DMS79 treated with DMSO at 0.1 percent for 48 hours (cell line): ENCODE measurements at regions not wholly inside any gene's neighbourhood (a gene's known extent, or its start where the extent isn't known, plus 50 kb on each side); places are given as distances from the start of the nearest gene placed in this dataset.
"Not testable (repeated sequence)": the region's sequence is repeated elsewhere in the genome, so short reads cannot be mapped to it uniquely, and the experiment has no call there.

Source experiments
- DNase-seq: peaks from one replicate; lab custom pipeline; 2025; lab: John Stamatoyannopoulos, UW

DNA sequence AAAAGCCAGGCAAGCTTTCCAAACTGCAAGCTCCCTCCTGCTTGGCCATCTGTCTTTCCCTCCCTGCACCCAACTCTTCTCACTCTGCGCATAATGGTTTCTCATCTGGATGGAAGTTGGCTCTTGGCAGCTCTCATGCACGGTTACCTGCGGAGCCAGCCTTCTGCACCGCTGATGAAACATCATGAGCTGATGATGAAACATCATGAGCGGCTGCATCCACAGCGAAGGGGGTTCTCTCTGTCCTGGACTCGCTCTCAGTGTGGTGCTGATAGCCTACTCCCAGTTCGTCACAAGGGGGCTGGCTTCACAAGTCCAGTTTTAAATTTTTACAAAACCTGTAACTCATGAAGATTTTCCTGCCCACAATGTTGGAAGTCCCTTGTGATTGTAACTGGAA is 457.5 kb downstream of the ACTR3B start:
- no peak for DNase-seq

DNA sequence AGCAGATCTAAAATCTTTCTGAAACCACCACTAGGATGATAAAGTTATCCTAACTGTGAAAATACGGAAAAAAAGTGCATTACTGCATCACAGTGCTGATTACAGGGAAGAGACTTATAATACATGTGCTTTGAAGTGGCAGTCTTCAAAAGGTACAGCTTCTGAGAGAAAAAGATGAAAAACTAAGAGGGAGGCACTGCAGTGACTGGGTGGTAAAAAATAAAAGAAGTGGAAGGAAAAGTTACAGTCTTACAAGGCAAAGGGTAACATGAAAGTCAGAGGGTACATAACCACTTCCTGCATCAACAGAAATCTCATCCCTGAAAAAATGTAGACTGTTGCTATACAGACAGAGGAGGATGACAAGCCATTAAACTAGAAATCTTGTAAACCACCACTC is 465.3 kb downstream of the ACTR3B start:
- DNase-seq: no peak

DNA sequence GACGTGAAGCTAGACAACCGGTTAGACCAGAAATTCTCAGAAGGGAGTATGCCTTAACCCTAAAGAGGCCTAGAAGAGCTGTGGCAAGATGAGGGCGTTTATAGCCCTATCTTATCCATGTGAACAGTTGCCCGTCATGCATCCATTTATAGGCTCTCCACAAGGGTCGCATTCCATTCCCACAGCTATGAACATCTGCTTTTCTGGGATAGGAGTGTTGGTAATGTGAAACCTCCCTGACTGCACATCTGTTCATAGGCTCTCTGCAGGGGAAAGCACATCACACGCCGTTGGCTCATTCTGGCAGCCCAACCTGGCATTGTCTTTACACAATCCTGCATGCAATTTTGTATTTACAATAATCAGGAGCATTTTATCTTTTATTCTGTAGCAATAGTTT is 485.6 kb downstream of the ACTR3B start:
- DNase-seq: not testable (repeated sequence)

DNA sequence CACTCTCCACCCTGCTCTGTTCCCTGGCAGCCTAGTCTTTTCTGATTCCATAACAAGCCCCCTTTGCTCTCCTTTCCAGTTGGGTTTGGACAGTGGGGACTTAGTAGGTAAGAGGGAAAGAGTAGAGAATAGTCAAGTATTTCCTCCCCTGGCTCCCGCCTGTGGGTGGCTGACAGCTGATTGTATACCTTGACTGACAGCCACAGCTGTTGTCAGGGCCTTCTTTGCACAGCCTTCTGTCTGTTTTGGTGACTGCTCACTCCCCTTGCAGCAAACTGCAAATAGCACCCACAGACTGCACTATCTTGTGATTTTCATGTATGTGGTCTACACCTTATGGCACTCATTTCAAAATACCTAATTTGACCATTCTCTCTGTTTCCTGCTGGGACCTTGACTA is 486.3 kb downstream of the ACTR3B start:
- no peak for DNase-seq

DNA sequence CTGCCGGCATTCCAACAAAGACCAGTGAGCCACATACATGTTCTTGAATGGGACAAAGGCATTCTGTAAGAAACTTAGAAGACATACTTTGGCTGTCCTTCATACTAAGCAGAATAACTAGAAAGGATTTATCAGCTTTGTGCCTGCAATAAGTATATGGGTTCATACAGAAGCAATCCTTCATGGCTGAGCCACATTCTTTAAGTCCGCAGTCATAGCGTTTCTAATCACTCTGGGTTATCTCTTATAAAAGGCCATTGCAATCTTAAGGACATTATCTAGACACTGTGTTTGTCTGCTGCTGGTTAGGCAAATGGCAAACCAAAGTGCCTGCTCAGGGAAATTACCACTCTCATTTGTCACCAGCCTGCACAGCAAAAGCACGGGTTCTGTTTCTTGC is 488.4 kb downstream of the ACTR3B start:
- no peak for DNase-seq

DNA sequence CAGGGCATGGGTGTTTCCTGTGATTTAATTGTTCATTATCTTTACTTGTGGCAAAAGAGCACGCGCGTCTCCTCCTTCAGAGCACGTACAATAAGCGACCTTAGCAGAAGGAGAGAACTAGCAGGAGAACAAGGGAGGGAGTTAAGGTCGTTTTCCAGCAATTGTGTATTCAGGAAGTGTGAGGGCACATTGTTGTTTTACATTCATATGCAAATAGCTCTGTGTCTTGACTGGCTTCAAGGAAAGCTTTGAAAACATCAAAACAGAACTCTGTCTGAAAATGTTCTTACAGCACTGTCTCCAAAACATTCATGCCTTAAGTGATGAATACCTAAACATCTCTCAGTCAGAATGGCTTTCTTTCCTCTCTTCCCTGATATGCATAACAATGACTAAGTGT is 499.1 kb downstream of the ACTR3B start:
- no peak for DNase-seq

DNA sequence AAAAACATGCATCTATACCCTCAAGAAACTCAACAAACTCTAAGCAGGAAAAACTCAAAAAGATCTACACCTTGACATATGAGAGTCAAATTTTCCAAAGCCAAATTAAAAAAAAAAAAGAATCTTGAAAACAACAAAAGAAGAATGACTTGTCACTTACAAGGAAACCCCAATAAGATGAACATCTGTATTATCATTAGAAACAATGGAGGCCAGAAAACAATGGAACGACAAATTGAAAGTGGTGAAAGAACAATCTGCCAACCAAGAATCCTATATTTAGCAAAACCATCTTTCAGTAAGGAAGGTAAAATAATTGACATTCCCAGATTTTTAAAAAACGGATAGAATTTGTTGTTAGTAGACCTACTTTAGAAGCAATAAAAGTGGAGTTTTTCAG is 516.8 kb downstream of the ACTR3B start:
- DNase-seq: no peak

DNA sequence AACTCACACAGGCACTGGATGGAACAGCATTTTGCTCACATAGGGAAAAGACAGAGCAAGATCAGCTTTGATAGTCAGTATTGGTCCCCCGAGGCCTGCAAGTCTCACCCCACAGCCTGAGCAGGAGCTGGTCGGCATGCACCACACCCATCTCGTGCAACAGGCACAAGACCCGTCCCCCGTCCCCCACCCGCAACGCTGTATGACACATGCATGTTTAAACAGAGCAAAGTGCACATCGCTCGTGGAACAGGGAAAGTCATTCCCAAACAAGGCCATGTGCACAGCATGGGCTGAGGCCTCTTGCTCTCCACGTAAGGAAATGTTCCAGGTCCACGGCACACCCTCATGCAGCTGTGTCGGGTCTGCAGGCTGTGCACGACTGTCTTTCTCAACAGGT is 527.2 kb downstream of the ACTR3B start:
- DNase-seq: no peak

DNA sequence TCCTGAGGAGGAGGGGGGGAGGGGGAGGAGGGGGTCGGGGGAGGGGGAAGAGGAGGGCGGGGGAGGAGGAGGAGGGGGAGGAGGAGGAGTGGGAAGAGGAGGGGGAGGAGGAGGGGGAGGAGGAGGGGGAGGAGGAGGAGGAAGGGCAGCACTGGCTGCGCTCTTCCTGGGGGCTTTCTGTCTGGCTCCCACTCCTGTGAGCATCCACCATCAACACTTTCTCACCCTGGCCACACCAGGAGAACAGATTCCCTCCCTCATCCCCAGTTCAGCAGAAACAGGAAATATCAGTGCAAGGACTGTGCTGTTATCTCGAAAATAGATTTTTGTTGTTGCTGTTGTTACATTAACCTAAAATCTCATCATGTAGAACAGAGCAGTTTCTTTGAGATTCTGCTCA is 530.5 kb downstream of the ACTR3B start:
- DNase-seq: no peak

DNA sequence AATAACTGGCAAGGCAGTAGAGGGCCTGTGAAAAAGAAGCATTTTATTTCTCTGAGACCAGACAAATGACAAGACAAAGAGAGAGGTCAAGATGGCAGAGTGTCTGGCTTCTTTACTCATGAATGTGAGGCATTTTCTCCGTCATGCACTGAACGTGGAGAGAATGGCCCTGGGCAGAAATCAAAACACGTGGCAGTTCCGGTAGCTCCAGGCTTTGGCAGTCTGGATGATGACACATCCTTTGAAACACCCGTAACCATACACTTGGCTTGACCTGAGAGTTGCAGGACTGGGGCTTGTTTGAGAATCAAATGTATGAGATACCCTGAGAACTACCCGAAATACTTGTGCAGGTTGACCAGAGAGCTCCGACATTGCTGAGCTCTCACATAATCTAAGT is 537.6 kb downstream of the ACTR3B start:
- no peak for DNase-seq

DNA sequence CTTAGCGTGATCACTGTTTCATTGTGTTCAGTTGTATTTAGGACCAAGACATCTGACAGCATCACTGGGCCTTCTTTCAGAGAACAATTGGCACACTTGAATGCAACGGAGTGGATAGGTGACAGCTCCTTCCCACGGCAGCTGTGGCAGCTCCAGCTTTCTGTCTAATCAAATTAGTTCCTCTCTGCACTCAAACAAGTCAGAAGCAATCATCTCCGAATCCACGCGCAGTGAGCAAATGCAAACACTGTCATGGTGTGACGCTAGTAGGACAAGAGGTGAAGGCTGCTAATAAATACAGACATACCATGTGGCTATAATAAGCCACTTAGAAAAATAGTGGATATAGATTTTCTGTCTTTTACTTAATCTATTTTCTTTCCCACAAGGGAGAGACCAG is 542.4 kb downstream of the ACTR3B start:
- DNase-seq: no peak

DNA sequence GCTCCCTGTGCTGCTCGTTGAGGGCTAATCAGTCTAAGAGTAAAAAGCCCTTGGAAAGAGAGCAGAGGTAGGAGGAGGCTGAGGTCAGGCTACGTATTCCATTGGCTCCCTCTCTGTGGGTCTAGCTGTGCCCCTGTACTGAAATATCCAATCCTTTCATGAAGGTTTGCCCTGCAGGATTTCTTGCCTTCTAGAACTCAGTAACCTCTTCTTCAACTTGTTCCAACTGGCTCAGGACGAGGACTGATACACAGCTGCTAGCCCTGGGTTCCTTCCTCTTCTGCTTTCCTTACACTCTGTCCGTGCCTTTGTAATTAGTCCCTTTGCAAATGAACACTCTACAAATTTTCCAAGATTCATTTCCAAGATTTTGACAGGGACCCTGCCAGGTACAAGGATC is 560.5 kb downstream of the ACTR3B start:
- no peak for DNase-seq

DNA sequence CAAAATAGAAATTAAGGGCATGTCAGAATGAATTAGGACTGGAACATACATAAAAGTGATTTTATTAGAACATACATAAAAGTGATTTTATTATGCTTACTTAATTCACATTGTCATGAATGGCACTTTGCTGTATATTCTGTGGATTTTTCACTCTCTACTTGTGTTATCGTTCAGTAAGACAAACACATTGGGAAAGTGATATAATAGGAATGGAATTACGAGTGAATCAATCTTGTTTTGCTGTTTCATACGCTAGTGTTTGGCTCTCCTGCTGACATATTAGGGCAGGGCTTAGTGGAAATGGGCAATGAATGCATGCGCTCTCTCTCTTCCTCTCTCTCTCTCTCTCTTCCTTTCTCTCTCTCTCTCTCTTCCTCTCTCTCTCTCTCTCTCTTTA is 561.1 kb downstream of the ACTR3B start:
- DNase-seq: no peak

DNA sequence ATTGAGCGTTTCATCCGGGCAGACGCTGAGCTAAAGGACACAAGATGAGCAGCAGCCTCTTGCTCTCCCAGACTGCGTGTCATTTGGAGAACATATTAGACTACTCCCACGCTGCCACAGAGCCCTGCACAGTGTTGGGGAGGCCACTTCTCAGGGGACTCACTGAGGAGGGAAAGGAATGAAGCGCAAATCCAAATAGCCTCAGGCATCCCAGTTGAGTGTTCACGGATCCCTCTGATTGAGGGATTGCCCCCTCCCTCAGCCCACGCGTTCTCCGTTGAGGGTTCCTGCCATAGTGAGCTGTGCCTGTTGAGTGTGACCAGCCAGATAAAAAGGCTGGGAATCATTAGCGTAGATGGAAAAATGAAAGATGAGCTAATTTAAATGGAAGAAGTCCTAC is 563.4 kb downstream of the ACTR3B start:
- DNase-seq: no peak

DNA sequence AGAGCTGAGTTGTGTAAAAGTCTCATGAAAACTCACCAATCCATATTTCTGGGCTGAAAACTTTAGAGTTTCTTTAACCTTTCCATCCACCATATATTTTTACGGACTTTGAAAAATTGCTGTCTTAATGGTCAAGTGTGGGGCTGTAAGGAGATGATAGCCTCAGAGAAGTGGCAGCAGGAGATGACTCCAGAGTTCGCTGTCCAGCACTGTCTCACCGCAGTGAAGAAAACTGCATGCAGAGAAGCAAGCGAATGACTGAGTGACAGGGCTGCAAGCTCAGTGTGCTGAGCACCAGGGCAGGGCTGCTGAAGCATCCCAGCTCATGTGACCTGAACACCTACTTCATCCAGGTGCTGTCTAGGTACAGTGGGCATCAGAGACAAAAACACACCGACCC is 564.5 kb downstream of the ACTR3B start:
- no peak for DNase-seq

DNA sequence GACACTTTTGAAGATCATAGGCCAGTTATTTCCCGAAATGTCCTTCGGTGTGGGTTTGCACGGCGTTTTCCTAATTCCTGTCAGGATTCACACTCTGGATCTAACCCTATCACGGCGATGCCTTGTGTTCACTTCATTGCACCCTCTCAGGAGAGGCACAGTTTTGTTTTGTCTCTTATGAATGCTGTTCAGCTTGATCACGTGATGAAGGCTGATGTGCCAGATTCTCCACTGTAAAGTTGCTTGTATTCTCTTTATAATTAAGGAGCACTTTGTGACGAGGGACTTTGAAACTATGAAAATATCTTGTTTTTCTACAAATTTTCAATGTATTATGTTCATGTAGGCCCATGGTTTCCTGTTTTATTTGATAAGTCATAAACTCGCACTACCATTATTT is 568.1 kb downstream of the ACTR3B start:
- no peak for DNase-seq

DNA sequence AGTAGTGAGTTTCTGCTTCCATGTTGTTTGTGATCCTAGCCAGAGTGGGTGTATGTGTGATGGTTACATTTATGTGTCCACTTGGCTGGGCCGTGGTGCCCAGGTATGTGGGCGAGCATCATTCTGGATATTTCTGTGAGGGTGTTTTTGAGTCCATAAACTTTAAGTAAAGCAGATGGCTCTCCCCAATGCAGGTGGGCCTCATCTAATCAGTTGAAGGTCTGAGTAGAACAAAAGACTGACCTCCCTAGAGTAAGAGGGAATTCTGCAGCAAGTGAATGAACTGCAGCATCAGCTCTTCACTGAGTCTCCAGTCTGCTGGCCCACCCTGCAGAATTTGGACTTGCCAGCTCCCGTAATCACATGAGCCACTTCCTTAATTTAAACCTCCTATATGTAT is 571.9 kb downstream of the ACTR3B start:
- DNase-seq: no peak

DNA sequence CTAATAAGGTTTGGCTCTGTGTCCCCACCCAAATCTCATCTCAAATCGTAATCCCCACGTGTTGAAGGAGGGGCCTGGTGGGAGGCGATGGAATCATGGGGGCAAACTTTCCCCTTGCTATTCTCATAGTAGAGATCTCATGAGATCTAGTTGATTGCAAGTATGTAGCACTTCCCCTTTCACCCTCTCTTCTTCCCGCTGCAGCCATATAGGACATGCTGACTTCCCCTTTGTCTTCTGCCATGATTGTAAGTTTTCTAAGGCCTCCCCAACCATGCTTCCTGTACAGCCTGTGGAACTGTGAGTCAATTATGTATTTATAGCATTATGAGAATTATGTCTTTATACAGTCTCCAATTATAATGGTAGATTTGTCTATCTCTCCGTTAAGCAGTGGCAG is 594.5 kb downstream of the ACTR3B start:
- no peak for DNase-seq

DNA sequence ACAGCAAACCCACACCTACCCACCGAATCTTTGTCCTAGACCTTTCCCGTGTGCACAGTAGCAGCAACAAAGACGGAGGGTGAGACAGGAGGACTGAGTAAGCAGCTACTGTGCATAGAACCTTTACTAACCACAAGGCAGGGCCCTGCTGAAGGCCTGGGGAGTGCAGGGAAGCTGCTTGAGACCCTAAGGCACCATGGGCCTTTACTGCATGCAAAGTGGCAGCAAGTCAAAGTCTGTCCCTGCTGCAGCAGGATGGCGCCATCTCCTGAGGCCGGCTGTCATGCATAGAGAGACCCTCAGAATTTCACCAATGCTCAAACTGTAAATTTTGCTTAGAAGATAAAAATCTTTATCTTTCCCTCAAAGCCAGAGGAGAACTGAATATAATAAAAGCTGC is 610.5 kb downstream of the ACTR3B start:
- no peak for DNase-seq

DNA sequence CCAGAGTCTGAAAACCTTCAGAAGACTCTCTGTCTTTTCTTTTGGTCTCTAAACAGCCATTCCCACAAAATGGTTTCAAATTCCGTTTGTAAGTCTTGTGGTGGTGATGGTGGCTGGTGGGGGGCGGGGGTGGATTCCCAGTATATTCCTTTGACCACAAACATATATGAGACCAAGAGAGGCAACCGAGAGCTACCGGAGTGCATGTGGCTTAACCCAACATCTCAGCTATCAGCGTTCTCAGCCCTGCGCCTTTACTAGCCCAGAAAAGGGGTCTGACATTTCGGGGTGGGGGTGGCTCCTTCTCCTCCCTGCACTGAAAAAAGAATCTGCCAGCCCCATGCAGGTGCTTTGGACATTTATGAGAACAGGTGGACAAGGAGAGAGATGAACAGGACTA is 621.1 kb downstream of the ACTR3B start:
- DNase-seq: no peak

DNA sequence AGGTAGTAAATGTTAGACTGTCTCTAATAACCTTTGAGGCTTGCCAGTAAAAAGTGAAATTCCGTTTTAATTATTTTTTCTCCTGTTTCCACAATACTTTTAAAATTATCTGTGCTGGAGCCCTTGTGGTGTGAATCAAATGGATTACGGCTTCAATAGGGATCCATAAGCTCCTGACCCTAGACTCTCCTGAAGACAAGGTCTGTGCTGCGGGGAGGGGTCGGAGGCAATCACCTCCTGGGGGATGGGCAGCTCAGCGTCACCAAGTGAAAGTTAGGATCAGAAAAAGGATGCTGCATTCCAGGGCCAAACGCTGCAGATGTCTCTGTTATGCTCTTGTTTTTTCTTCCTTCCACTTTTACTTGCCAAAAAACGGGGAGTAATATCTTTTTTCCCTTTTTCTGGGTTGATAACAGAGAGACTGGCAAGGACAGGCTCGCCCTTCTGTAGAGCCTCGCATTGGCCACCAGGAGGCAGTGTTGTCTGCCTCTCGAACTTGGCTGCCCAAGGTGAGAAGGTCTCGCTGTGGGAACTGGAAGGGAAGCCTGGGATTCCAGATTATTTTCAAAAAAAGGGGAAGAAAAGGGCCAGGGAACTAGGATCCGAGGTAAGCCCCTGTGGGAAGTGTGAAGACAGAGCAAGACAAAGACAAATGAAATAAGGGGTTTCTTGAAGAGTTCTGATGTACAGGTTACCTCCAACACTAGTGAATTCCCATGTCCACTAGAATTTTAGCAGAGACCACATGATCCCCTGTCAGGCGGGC is 621.9 kb downstream of the ACTR3B start:
- DNase-seq: no peak

DNA sequence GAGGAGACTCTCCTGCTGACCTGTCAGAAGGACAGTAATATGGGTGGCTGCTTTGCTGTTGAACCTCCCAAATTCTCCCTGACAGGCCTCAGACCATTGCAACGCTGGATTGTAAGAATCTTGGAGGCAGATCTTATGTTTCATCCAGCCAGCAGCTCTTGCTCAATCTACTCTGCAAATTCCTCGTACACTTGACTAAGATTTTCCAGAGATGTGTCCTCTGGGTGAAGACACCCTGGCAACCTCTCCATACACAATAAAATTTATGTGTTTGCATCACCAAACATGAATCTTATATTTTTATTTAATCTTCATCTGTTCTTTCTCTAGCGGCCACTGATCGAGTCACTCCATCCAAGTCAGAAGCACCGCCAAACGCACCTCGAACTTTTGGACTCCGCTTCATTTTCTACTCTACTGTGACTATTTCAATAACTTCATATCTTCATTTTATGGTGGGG is 623.1 kb downstream of the ACTR3B start:
- DNase-seq: no peak

DNA sequence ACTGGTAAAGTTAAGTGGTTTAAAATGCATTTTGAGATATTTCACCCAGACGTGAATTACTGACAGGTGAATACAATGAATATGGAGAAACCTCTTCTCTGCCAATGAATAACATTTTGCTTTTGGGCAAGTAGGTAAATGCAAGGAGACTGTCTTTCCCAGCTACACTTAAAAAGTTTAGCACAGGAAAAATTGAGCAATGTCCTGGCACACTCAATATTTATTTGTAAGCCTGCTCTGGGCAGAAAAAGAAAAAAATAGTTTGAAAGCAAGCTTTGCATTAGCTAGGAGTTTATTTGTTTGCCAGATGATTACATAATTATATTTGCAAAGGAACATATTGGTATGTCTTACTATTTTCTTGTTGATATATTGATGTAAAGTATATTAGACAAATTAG is 624.2 kb downstream of the ACTR3B start:
- no peak for DNase-seq

DNA sequence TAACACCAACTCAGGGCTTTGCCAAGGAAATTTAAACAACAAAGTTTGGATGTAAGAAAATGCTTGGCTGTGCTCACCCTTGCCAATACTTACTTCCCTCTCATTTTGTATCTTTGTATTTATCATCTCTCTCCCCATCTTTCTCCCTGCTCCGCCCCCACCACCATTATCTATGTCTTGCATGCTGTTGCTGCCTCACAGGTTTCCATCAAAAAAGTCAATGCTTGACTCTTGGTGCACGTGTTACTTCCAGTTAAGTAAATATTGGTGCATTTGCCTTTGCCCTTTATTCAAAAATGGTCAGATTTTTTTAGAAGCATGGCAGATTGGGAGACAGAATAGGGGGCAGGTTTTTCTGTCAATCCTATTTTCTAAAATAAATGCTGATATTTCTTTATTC is 626.0 kb downstream of the ACTR3B start:
- DNase-seq: no peak

DNA sequence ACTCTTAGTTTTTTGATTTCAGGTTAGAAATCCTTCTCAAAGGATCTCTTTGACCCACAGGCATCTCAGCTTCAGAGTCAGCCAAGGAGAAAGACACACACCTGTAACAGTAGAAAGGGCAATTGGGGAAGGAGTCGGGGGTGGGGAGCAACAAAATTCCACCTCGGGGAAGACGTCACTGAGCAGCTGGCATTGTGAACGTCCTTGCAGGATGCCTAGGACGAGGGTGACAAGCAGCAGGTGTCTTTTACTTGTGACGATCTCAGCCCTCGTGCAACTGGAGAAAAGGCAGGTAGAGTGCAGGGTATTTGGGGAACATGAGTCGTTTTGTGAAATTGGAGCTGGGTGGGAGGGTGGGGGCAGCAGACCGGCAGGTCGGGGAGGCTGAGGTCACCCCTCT is 627.0 kb downstream of the ACTR3B start:
- DNase-seq: no peak
